GM10266 (cell line): ENCODE measurements at regions not wholly inside any gene's neighbourhood (a gene's known extent, or its start where the extent isn't known, plus 50 kb on each side); places are given as distances from the start of the nearest gene placed in this dataset.

Experiments
- DNase-seq: peaks from one replicate; pipeline ENCODE4 v3.0.0; 2012; ENCODE audit errors: extremely low spot score
- TF ChIP-seq, protein P1 (sequence below): IDR thresholded peaks from 2 replicates; pipeline ENCODE4 v1.5.1; 2012; ENCODE audit warnings: mild to moderate bottlenecking, low read depth; ENCODE audit not compliant: control insufficient read depth, insufficient read depth; ENCODE audit errors: missing control alignments

DNA sequence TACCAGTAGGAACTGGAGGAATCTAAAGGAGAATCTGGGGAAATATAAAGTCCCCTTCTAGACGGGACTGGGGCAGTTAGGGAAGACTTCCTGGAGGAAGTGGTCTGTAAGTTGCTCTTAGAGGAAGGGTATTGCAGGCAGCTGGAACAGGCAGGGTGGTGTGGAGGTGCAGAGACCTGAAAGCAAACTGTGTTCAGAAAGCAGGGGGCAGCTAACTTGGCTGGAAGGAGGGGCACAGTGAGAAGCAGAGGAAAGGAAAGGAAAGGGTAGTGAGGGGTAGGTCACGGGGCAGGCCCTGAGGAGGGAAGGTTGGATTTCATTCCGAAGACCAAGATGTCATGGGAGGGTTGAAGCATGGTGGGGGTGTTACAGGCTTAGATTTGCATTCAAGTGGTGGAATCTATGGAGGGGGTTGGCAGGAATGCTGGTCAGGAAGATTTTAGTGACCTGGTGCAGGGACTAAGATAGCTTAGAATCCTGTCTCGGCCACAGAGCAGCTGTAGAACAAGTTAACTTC lies 240.7 kb downstream of the FOXD2 start:
- TF ChIP-seq, protein P1, sequence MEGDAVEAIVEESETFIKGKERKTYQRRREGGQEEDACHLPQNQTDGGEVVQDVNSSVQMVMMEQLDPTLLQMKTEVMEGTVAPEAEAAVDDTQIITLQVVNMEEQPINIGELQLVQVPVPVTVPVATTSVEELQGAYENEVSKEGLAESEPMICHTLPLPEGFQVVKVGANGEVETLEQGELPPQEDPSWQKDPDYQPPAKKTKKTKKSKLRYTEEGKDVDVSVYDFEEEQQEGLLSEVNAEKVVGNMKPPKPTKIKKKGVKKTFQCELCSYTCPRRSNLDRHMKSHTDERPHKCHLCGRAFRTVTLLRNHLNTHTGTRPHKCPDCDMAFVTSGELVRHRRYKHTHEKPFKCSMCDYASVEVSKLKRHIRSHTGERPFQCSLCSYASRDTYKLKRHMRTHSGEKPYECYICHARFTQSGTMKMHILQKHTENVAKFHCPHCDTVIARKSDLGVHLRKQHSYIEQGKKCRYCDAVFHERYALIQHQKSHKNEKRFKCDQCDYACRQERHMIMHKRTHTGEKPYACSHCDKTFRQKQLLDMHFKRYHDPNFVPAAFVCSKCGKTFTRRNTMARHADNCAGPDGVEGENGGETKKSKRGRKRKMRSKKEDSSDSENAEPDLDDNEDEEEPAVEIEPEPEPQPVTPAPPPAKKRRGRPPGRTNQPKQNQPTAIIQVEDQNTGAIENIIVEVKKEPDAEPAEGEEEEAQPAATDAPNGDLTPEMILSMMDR: no peak
- no peak for DNase-seq

DNA sequence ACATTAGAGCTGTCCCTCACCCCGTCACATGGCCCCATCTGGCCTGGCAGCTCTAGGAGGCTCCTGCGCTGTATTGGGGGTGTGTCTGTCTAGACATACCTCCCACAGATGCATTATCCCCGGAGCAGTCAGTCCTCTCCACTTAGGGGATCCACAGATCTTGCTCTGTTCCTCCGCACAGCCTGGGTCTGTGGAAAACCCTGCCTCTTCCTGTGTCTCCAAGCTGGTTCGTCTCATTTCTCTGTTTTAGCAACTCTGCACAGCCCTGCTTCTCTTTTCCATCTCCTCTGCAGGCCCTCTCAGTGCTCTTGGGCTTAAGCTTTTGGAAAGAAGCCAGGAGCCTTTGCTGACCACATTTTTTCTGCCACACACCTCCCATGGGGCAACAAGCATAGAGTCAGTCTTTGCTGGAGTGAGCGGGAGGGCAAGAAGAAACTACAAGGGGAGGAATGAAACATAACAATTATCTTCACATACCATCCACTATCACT lies 241.5 kb downstream of the FOXD2 start:
- no peak for DNase-seq
- TF ChIP-seq, protein P1: no peak

DNA sequence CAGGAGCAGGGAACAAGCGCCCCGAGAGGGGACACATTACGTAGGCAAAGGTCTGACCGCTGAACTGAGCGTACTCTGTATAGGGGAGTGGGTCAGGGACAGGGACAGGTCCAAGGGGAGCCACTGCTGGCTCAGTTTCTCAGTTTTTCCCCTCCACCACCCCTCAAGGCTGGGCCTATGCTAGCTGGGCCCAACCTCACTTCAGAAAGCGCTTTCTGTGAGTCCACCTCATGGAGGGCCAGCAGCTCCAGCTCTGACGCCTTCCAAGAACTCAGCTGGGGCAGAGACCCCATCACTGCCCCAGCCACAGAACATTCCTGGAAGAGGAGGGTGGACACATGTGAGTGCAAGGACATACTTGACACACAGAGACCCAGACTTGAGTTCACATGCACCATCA lies 242.0 kb downstream of the FOXD2 start:
- TF ChIP-seq, protein P1: no peak
- DNase-seq: no peak

DNA sequence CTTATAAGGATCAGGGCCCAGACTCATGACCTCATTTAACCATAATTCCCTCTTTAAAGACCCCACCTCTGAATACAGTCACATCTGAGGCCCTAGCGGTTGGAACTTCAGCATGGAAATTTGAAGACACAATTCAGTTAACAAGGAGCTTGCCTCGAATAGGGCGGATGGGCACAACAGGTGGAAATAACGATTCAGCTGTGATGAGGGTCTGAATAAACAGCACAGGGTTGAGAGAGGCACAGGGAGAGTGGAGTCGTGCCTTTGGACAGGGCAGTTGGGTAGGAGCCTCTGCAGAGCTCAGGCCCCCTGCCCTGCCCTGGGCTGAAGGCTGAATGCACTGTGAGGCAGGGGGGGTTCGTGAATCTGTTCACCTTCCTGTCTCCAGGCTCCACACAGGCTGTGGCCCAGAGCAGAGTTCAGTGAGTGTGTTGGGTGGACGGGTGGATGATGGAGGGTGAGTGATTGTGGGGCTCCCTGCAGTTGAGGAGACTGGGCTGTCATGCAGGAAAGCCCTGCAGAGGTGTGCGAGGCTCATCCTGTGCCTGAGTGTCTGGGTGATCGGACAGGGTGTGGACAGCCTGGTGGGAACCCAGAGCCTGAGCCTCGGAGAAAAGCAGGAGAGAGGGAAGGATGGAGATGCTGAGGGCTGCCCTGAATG lies 243.1 kb downstream of the FOXD2 start:
- TF ChIP-seq, protein P1: no peak
- no peak for DNase-seq

DNA sequence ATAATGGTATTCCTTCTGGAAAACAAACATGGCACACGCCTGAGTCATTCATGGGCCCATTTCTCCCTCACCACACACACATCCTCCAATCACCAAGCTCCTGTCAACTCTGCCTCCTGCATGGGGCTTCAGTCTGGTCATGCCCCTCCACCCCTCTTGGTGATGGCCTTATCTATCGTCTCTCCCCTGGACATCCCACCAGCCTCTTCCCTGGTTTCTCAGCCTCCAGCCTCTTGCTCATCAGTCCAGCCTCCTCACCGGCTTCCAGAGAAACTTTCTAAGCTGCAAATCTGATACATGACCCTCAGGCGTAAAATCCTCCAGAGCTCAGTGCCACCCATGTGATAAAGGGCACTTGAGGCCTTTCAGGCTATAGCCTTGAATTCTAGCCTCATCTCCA lies 243.9 kb downstream of the FOXD2 start:
- no peak for DNase-seq
- TF ChIP-seq, protein P1: no peak

DNA sequence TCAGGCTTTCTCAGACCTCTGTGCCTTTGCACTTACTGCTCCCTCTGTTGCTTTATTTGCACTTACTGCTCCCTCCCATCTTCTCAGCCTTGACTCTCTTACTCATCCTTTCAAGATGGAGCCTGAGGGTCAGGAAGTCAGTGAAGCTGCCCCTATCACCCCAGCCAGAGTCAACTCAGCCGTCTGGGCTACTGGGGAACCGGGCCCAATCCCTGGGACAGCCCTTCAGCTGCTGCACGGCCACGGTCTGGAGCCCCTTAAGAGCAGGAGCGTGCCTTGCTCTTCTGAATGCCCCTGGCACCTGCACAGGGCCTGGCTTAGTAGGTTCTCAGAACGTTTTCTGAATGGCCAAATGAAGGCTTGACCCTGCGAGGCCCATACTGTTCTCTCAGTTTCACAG lies 244.4 kb downstream of the FOXD2 start:
- TF ChIP-seq, protein P1: no peak
- DNase-seq: no peak

DNA sequence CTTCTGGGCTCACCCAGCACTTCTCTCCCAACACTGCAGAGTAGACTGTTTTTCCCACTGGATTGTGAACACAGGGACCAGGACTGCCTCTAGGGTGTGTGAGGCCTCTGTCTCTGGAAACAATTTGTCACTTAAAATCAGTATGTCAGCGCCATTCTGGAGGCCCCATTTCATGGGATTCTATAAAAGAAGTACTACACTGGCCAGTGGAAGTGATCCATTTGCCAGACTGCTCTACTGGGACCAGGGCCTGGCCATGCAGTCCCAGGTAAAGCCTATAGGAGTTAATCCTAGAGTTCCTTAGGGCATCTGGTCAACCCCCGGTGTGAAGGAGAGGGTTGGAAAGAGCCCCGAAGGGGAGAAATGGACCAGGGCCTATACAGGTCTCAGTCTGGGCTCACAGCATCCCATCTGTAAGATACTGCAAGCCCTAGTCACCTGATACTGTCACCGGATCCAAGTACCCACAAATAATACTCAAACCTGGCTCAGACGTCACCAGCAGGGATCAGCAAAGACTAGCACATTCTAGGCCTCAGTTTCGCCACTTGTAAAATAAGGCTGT lies 245.0 kb downstream of the FOXD2 start:
- TF ChIP-seq, protein P1: no peak
- no peak for DNase-seq
